ENCODE measurements at regions not wholly inside any gene's neighbourhood (a gene's known extent, or its start where the extent isn't known, plus 50 kb on each side); places are given as distances from the start of the nearest gene placed in this dataset.

- Histone ChIP-seq H3K27ac (ENCODE audit: low read depth, low read length, severe bottlenecking) (no peak overlapping the region), H3K9me3 (ENCODE audit: control insufficient read depth, low read length) (no peaks in the 10 kb centered on the region), H3K4me3 (ENCODE audit: extremely low read depth, insufficient read depth, low read length, poor library complexity, severe bottlenecking) (no peak overlapping the region), H3K36me3 (ENCODE audit: control insufficient read depth, insufficient read depth, low read length) (no peaks in the 10 kb centered on the region), H3K4me1 (ENCODE audit: control insufficient read depth, insufficient read depth, low read length, poor library complexity, severe bottlenecking) (no peaks in the 10 kb centered on the region)
- 90% methylated on average over 12 to 15 of the region's 16 CpGs for WGBS, 2 experiments (ENCODE audit: insufficient coverage in 2 of 2)
Observed at GRCh38 chr2:4553241-4553640, 849.9 kb downstream of the DCDC2C start.

GRCh38 chr2:4556135-4556896, 852.9 kb downstream of the DCDC2C start:
- Histone ChIP-seq H3K9me3 (ENCODE audit: control insufficient read depth, low read length) (no peaks in the 10 kb centered on the region), H3K27ac (ENCODE audit: low read depth, low read length, severe bottlenecking) (no peak overlapping the region), H3K36me3 (ENCODE audit: control insufficient read depth, insufficient read depth, low read length) (no peaks in the 10 kb centered on the region), H3K4me1 (ENCODE audit: control insufficient read depth, insufficient read depth, low read length, poor library complexity, severe bottlenecking) (no peaks in the 10 kb centered on the region), H3K4me3 (ENCODE audit: extremely low read depth, insufficient read depth, low read length, poor library complexity, severe bottlenecking) (no peak overlapping the region)
- 86 to 95% methylated on average over 5 of the region's 9 CpGs for WGBS, 2 experiments (ENCODE audit: insufficient coverage in 2 of 2)

- no peak overlapping the region for H3K27ac ChIP-seq (ENCODE audit: low read depth, low read length, severe bottlenecking)
- H3K36me3 ChIP-seq (ENCODE audit: control insufficient read depth, insufficient read depth, low read length): no peaks in the 10 kb centered on the region
- H3K4me3 ChIP-seq (ENCODE audit: extremely low read depth, insufficient read depth, low read length, poor library complexity, severe bottlenecking): no peak overlapping the region
- no peaks in the 10 kb centered on the region for H3K9me3 ChIP-seq (ENCODE audit: control insufficient read depth, low read length)
- no peaks in the 10 kb centered on the region for H3K4me1 ChIP-seq (ENCODE audit: control insufficient read depth, insufficient read depth, low read length, poor library complexity, severe bottlenecking)
Observed at GRCh38 chr2:4561196-4561595, 857.8 kb downstream of the DCDC2C start.

GRCh38 chr2:4576075-4576474, 872.7 kb downstream of the DCDC2C start:
- H3K36me3 ChIP-seq (ENCODE audit: control insufficient read depth, insufficient read depth, low read length): no peaks in the 10 kb centered on the region
- H3K4me3 ChIP-seq (ENCODE audit: extremely low read depth, insufficient read depth, low read length, poor library complexity, severe bottlenecking): no peak overlapping the region
- H3K9me3 ChIP-seq (ENCODE audit: control insufficient read depth, low read length): no peaks in the 10 kb centered on the region
- no peak overlapping the region for H3K27ac ChIP-seq (ENCODE audit: low read depth, low read length, severe bottlenecking)
- 71% methylated on average over 1 of the region's 1 CpG; no CpG with 5 or more reads in 1 of the 2 experiments for WGBS, 2 experiments (ENCODE audit: insufficient coverage in 2 of 2)
- no peaks in the 10 kb centered on the region for H3K4me1 ChIP-seq (ENCODE audit: control insufficient read depth, insufficient read depth, low read length, poor library complexity, severe bottlenecking)

- no peaks in the 10 kb centered on the region for H3K36me3 ChIP-seq (ENCODE audit: control insufficient read depth, insufficient read depth, low read length)
- no peak overlapping the region for H3K27ac ChIP-seq (ENCODE audit: low read depth, low read length, severe bottlenecking)
- H3K4me3 ChIP-seq (ENCODE audit: extremely low read depth, insufficient read depth, low read length, poor library complexity, severe bottlenecking): no peak overlapping the region
- no peaks in the 10 kb centered on the region for H3K9me3 ChIP-seq (ENCODE audit: control insufficient read depth, low read length)
- H3K4me1 ChIP-seq (ENCODE audit: control insufficient read depth, insufficient read depth, low read length, poor library complexity, severe bottlenecking): no peaks in the 10 kb centered on the region
- WGBS, 2 experiments (ENCODE audit: insufficient coverage in 2 of 2): no CpG with 5 or more reads among the region's 3 CpGs
Observed at GRCh38 chr2:4579977-4580376, 876.6 kb downstream of the DCDC2C start.

- no peak overlapping the region for H3K27ac ChIP-seq (ENCODE audit: low read depth, low read length, severe bottlenecking)
- H3K4me3 ChIP-seq (ENCODE audit: extremely low read depth, insufficient read depth, low read length, poor library complexity, severe bottlenecking): no peak overlapping the region
- no peaks in the 10 kb centered on the region for H3K36me3 ChIP-seq (ENCODE audit: control insufficient read depth, insufficient read depth, low read length)
- WGBS, 2 experiments (ENCODE audit: insufficient coverage in 2 of 2): 56 to 94% methylated on average over 1 to 2 of the region's 3 CpGs
- no peaks in the 10 kb centered on the region for H3K4me1 ChIP-seq (ENCODE audit: control insufficient read depth, insufficient read depth, low read length, poor library complexity, severe bottlenecking)
- H3K9me3 ChIP-seq (ENCODE audit: control insufficient read depth, low read length): no peaks in the 10 kb centered on the region
Observed at GRCh38 chr2:4585057-4585635, 881.8 kb downstream of the DCDC2C start.

GRCh38 chr2:4588606-4589005, 885.2 kb downstream of the DCDC2C start:
- no peaks in the 10 kb centered on the region for H3K36me3 ChIP-seq (ENCODE audit: control insufficient read depth, insufficient read depth, low read length)
- WGBS, 2 experiments (ENCODE audit: insufficient coverage in 2 of 2): 70 to 80% methylated on average over 1 to 2 of the region's 2 CpGs
- no peak overlapping the region for H3K4me3 ChIP-seq (ENCODE audit: extremely low read depth, insufficient read depth, low read length, poor library complexity, severe bottlenecking)
- no peaks in the 10 kb centered on the region for H3K4me1 ChIP-seq (ENCODE audit: control insufficient read depth, insufficient read depth, low read length, poor library complexity, severe bottlenecking)
- no peaks in the 10 kb centered on the region for H3K9me3 ChIP-seq (ENCODE audit: control insufficient read depth, low read length)
- no peak overlapping the region for H3K27ac ChIP-seq (ENCODE audit: low read depth, low read length, severe bottlenecking)

- 80% methylated on average over 1 of the region's 7 CpGs; no CpG with 5 or more reads in 1 of the 2 experiments for WGBS, 2 experiments (ENCODE audit: insufficient coverage in 2 of 2)
- no peaks in the 10 kb centered on the region for H3K4me1 ChIP-seq (ENCODE audit: control insufficient read depth, insufficient read depth, low read length, poor library complexity, severe bottlenecking)
Observed at GRCh38 chr2:4591261-4591660, 887.9 kb downstream of the DCDC2C start.

GRCh38 chr2:4597400-4597799, 894.0 kb downstream of the DCDC2C start:
- H3K4me3 ChIP-seq (ENCODE audit: extremely low read depth, insufficient read depth, low read length, poor library complexity, severe bottlenecking): no peak overlapping the region
- H3K4me1 ChIP-seq (ENCODE audit: control insufficient read depth, insufficient read depth, low read length, poor library complexity, severe bottlenecking): no peaks in the 10 kb centered on the region
- WGBS, 2 experiments (ENCODE audit: insufficient coverage in 2 of 2): no CpG with 5 or more reads among the region's 3 CpGs
- no peaks in the 10 kb centered on the region for H3K9me3 ChIP-seq (ENCODE audit: control insufficient read depth, low read length)
- H3K36me3 ChIP-seq (ENCODE audit: control insufficient read depth, insufficient read depth, low read length): no peaks in the 10 kb centered on the region
- no peak overlapping the region for H3K27ac ChIP-seq (ENCODE audit: low read depth, low read length, severe bottlenecking)

More at GRCh38 chr2:4591261-4591660, 887.9 kb downstream of the DCDC2C start:
- Histone ChIP-seq H3K27ac (ENCODE audit: low read depth, low read length, severe bottlenecking) (no peak overlapping the region), H3K36me3 (ENCODE audit: control insufficient read depth, insufficient read depth, low read length) (no peaks in the 10 kb centered on the region), H3K4me3 (ENCODE audit: extremely low read depth, insufficient read depth, low read length, poor library complexity, severe bottlenecking) (no peak overlapping the region), H3K9me3 (ENCODE audit: control insufficient read depth, low read length) (no peaks in the 10 kb centered on the region)

GRCh38 chr2:4604767-4605166, 901.4 kb downstream of the DCDC2C start:
- Histone ChIP-seq H3K36me3 (ENCODE audit: control insufficient read depth, insufficient read depth, low read length) (no peaks in the 10 kb centered on the region), H3K27ac (ENCODE audit: low read depth, low read length, severe bottlenecking) (no peak overlapping the region), H3K9me3 (ENCODE audit: control insufficient read depth, low read length) (no peaks in the 10 kb centered on the region), H3K4me3 (ENCODE audit: extremely low read depth, insufficient read depth, low read length, poor library complexity, severe bottlenecking) (no peak overlapping the region), H3K4me1 (ENCODE audit: control insufficient read depth, insufficient read depth, low read length, poor library complexity, severe bottlenecking) (no peaks in the 10 kb centered on the region)
- 67 to 88% methylated on average over 1 of the region's 1 CpG for WGBS, 2 experiments (ENCODE audit: insufficient coverage in 2 of 2)

GRCh38 chr2:4618141-4618540, 914.8 kb downstream of the DCDC2C start:
- Histone ChIP-seq H3K36me3 (ENCODE audit: control insufficient read depth, insufficient read depth, low read length) (no peaks in the 10 kb centered on the region), H3K4me3 (ENCODE audit: extremely low read depth, insufficient read depth, low read length, poor library complexity, severe bottlenecking) (no peak overlapping the region), H3K27ac (ENCODE audit: low read depth, low read length, severe bottlenecking) (no peak overlapping the region), H3K4me1 (ENCODE audit: control insufficient read depth, insufficient read depth, low read length, poor library complexity, severe bottlenecking) (no peaks in the 10 kb centered on the region), H3K9me3 (ENCODE audit: control insufficient read depth, low read length) (no peaks in the 10 kb centered on the region)
- 92 to 93% methylated on average over 2 of the region's 3 CpGs for WGBS, 2 experiments (ENCODE audit: insufficient coverage in 2 of 2)
